ENCODE measurements at regions not wholly inside any gene's neighbourhood (a gene's known extent, or its start where the extent isn't known, plus 50 kb on each side); places are given as distances from the start of the nearest gene placed in this dataset.

DNA sequence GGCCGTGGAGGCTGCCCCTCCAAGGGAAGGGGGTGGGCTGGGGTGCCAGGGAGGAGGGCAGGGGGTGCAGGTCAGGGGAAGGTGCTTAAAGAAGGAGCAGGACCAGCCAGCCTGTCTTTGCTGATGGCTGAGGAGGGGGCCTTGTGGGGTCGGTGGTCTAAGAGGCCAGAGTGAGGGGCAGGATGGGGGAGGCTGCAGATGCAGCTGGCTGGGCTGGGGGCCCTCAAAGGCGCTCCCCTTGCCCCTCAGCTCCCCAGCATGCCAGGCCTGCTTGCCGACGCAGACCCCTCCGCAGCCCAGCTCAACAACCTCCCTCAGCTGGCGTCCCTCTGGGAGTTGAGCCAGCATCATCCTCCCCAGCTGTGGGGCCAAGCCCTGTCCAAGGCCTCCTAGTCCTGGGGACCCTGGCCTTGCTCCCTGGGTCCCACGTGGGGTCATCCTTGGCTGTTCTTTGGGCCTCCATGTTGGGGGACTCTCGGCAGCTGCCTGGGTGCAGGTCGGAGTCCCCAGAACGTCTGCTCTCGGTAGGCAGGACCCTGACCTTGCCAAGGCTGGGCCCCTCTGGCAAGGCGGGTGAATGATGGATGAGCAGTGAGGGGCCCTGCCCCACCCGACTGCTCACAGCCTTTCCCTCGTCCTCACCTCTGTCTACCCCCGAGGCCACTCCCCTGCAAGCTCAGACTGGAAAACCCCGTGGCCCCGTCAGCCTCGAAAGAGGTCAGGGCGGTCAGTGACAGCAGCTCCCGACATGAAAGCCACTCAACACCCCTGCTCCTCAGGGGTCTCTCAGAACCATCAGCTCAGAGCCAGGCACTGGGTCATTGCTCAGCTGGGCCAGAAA, 119.4 kb downstream of the FAM53A start:
- Mint-ChIP-seq H3K4me1 (no peaks in the 10 kb centered on the region), H3K27ac (ENCODE audit: unreplicated experiment) (no peak overlapping the region), H3K27me3 (ENCODE audit: low read depth) (peaks cover 2% of the 10 kb centered on the region), H3K4me3 (no peak overlapping the region), H3K9me3 (no peaks in the 10 kb centered on the region), H3K36me3 (ENCODE audit: low read depth) (no peaks in the 10 kb centered on the region)
- DNase-seq (ENCODE audit: low read depth, low spot score) = no peak
- TF ChIP-seq, protein P1, sequence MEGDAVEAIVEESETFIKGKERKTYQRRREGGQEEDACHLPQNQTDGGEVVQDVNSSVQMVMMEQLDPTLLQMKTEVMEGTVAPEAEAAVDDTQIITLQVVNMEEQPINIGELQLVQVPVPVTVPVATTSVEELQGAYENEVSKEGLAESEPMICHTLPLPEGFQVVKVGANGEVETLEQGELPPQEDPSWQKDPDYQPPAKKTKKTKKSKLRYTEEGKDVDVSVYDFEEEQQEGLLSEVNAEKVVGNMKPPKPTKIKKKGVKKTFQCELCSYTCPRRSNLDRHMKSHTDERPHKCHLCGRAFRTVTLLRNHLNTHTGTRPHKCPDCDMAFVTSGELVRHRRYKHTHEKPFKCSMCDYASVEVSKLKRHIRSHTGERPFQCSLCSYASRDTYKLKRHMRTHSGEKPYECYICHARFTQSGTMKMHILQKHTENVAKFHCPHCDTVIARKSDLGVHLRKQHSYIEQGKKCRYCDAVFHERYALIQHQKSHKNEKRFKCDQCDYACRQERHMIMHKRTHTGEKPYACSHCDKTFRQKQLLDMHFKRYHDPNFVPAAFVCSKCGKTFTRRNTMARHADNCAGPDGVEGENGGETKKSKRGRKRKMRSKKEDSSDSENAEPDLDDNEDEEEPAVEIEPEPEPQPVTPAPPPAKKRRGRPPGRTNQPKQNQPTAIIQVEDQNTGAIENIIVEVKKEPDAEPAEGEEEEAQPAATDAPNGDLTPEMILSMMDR (conservative IDR thresholded peaks at IDR 0.05) = no peak

GRCh38 chr4:1563768-1564485, 120.2 kb downstream of the FAM53A start:
- no peak overlapping the region for H3K27ac Mint-ChIP-seq (ENCODE audit: unreplicated experiment)
- no peak overlapping the region for H3K4me3 Mint-ChIP-seq
- H3K9me3 Mint-ChIP-seq = no peaks in the 10 kb centered on the region
- peaks cover 5% of the 10 kb centered on the region for H3K27me3 Mint-ChIP-seq (ENCODE audit: low read depth)
- TF ChIP-seq, protein P1 (conservative IDR thresholded peaks at IDR 0.05) = no peak
- no peaks in the 10 kb centered on the region for H3K36me3 Mint-ChIP-seq (ENCODE audit: low read depth)
- H3K4me1 Mint-ChIP-seq = no peaks in the 10 kb centered on the region
- no peak for DNase-seq (ENCODE audit: low read depth, low spot score)

GRCh38 chr4:1563241-1563640, 120.9 kb downstream of the FAM53A start:
- peaks cover 6% of the 10 kb centered on the region for H3K27me3 Mint-ChIP-seq (ENCODE audit: low read depth)
- no peaks in the 10 kb centered on the region for H3K9me3 Mint-ChIP-seq
- DNase-seq (ENCODE audit: low read depth, low spot score) = no peak
- TF ChIP-seq, protein P1 (conservative IDR thresholded peaks at IDR 0.05) = no peak
- no peaks in the 10 kb centered on the region for H3K36me3 Mint-ChIP-seq (ENCODE audit: low read depth)
- H3K4me3 Mint-ChIP-seq = no peak overlapping the region
- no peak overlapping the region for H3K27ac Mint-ChIP-seq (ENCODE audit: unreplicated experiment)
- H3K4me1 Mint-ChIP-seq = no peaks in the 10 kb centered on the region

DNA sequence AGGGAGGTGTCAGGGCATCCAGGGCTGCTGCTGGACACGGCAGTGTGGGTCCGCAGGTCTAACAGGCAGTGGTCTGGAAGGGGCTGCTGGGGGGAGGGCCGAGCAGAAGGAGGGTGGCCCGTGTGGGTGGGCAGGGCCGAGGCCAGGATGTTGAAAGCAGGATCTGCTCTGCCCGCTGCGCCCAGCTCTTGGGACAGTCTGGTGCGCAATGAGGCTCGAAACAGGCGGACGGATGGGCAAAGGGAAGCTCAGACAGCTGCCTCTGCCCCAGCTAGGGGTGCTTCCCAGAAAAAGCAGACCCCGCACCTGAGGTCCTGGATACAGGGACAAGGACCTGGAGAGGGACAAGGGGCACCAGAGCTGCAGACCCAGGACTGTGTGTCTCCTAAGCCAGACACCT, 121.3 kb downstream of the FAM53A start:
- DNase-seq (ENCODE audit: low read depth, low spot score) = no peak
- Mint-ChIP-seq H3K4me3 (no peak overlapping the region), H3K9me3 (no peaks in the 10 kb centered on the region), H3K27ac (ENCODE audit: unreplicated experiment) (no peak overlapping the region), H3K27me3 (ENCODE audit: low read depth) (peaks cover 9% of the 10 kb centered on the region), H3K4me1 (no peaks in the 10 kb centered on the region), H3K36me3 (ENCODE audit: low read depth) (no peaks in the 10 kb centered on the region)
- TF ChIP-seq, protein P1 (conservative IDR thresholded peaks at IDR 0.05) = no peak

DNA sequence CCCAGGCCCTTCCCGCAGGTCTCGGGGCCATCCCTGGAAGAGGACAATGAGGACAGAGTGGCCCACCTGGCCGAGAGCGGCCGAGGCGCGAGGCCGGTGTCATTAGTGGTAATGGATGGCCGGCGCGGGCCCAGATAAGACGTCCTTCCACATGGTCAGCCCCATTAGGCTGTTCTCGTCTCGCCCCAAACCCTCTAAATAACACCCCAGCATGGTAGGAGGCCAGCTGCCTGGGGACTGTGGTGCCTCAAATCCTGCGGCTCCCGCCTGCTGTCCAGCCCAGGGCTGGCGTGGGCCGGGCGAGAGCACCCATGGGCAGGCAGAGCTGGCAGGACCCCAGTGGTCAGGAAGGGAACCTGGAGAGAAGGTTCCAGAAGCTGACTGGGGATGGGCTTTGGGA, 121.7 kb downstream of the FAM53A start:
- TF ChIP-seq, protein P1 (conservative IDR thresholded peaks at IDR 0.05) = no peak
- Mint-ChIP-seq H3K27ac (ENCODE audit: unreplicated experiment) (no peak overlapping the region), H3K4me3 (no peak overlapping the region)

More for the DNA sequence above, 121.7 kb downstream of the FAM53A start:
- no peaks in the 10 kb centered on the region for H3K36me3 Mint-ChIP-seq (ENCODE audit: low read depth)
- no peak for DNase-seq (ENCODE audit: low read depth, low spot score)
- peaks cover 9% of the 10 kb centered on the region for H3K27me3 Mint-ChIP-seq (ENCODE audit: low read depth)
- no peaks in the 10 kb centered on the region for H3K9me3 Mint-ChIP-seq
- H3K4me1 Mint-ChIP-seq = no peaks in the 10 kb centered on the region

Data from neural crest cell (in vitro differentiated cells).